ENCODE measurements at regions not wholly inside any gene's neighbourhood (a gene's known extent, or its start where the extent isn't known, plus 50 kb on each side); places are given as distances from the start of the nearest gene placed in this dataset.

GRCh38 chr1:187838335-187839293 lies 1009.9 kb downstream of the PLA2G4A start:
- Mint-ChIP-seq H3K4me1 (no peaks in the 10 kb centered on the region), H3K36me3 (ENCODE audit: low read depth) (peaks cover 21% of the 10 kb centered on the region), H3K9me3 (peaks cover 25% of the 10 kb centered on the region), H3K27ac (no peak overlapping the region), H3K4me3 (no peak overlapping the region), H3K27me3 (ENCODE audit: insufficient read depth, low read depth, poor library complexity) (no peaks in the 10 kb centered on the region)
- H3K4me1 ChIP-seq (ENCODE audit: insufficient read depth), result no peaks in the 10 kb centered on the region
- H3K27ac ChIP-seq (ENCODE audit: low read depth), result no peak overlapping the region
- no peaks in the 10 kb centered on the region for H3K79me2 ChIP-seq (replicated peaks; ENCODE audit: insufficient read depth)
- no peak for DNase-seq (ENCODE audit: low spot score)
- no peaks in the 10 kb centered on the region for H3K27me3 ChIP-seq (ENCODE audit: insufficient read depth)
- no peaks in the 10 kb centered on the region for H3F3A ChIP-seq (replicated peaks; ENCODE audit: low read depth)
- TF ChIP-seq EZH2 (IDR thresholded peaks at IDR 0.05; ENCODE audit: low read depth, unreplicated experiment) (no peak), ZNF114 (CRISPR knock-in tag; IDR thresholded peaks at IDR 0.05) (no peak), JUNB (IDR thresholded peaks at IDR 0.05; ENCODE audit: unreplicated experiment) (no peak), CREB1 (CRISPR knock-in tag; IDR thresholded peaks at IDR 0.05; ENCODE audit: low read depth) (no peak), REST (IDR thresholded peaks at IDR 0.05; ENCODE audit: unreplicated experiment) (no peak), STAT1 (IDR thresholded peaks at IDR 0.05; ENCODE audit: unreplicated experiment) (no peak), POLR2AphosphoS5 (IDR thresholded peaks at IDR 0.05; ENCODE audit: low read depth) (no peak), CTCF (conservative IDR thresholded peaks at IDR 0.05; ENCODE audit: low read depth in 2 of 2) (no peak), ZNF331 (CRISPR knock-in tag; IDR thresholded peaks at IDR 0.05; ENCODE audit: low read depth) (no peak), NANOG (IDR thresholded peaks at IDR 0.05; ENCODE audit: borderline replicate concordance) (no peak), ETS1 (IDR thresholded peaks at IDR 0.05) (no peak), EZH2phosphoT487 (IDR thresholded peaks at IDR 0.05; ENCODE audit: unreplicated experiment) (no peak), ZNF462 (CRISPR knock-in tag; IDR thresholded peaks at IDR 0.05) (no peak)
- ATAC-seq, result no peak
- no peak overlapping the region for H2AFZ ChIP-seq
- H3K4me3 ChIP-seq, result no peak overlapping the region
- H3K36me3 ChIP-seq (ENCODE audit: insufficient read depth), result no peaks in the 10 kb centered on the region
- no peaks in the 10 kb centered on the region for H3K9me2 ChIP-seq (ENCODE audit: insufficient read depth)
- no peak overlapping the region for H3K4me2 ChIP-seq
- H4K20me1 ChIP-seq (replicated peaks; ENCODE audit: insufficient read depth), result no peaks in the 10 kb centered on the region

Measured in GM23338 (cell line).